ENCODE measurements at regions not wholly inside any gene's neighbourhood (a gene's known extent, or its start where the extent isn't known, plus 50 kb on each side); places are given as distances from the start of the nearest gene placed in this dataset.

- no peak for DNase-seq (ENCODE audit: low read depth)
These were observed 1170.0 kb upstream of the MIR17HG start for GRCh38 chr13:90177512-90177911.

GRCh38 chr13:90184355-90184754, 1163.1 kb upstream of the MIR17HG start:
- DNase-seq (ENCODE audit: low read depth), result no peak

DNA sequence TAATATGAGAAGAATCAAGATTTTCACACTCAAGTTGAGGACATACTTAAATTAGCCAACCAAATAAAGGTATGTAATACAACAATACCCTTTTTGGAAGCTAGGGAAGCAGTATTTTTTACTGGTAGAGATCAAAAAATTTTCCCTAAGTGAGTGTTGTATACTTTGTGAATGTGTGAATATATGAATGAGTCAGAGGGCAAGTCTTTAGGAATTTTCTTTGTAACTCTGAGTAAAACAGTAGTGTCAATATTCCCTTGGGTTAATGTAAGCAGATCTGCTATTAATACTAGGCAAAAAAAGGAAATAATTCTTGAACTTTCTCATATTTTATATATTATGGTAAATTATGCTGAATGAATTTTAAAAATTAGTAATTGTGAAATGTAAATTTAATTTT, 1161.8 kb upstream of the MIR17HG start:
- DNase-seq (ENCODE audit: low read depth), result no peak

DNA sequence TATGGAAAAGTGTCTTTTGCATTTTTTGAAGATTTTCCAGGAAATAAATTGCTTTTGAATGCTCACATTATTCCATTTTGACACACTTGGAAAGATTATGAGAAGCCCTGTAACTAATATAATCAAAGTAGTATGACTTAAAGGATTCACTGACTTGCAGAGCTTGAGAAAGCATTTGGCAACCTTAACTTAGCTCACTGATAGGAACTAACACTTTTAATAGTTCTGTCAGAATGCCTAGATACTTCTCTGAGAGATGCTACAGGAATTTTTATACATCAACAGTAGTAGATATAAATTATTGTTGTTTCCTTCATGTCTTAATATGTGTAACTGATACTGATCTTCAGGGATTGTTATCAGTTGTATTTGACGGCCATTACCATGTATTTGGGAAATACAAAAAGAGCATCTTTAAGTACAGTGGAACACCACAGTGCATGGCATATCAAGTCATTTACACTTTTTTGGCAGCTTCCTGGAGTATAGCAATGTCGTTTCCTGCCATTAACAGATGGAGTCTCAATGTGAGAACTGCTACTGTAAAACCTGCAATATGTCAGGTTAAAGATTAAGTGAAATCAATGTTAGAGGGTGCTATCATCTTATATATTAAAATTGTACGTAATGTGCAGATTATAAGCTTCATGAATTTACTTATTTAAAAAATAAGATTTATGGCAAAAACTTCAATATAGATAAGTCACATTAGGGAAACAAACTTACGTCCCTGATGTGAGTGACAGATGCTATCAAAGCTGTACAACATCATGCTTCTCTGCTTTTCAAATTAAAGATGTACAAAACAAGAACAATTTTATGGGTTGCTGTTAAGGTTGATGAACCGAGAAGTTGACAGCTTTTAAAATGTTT, 1159.8 kb upstream of the MIR17HG start:
- no peak for DNase-seq (ENCODE audit: low read depth)

GRCh38 chr13:90188351-90188636, 1159.2 kb upstream of the MIR17HG start:
- no peak for DNase-seq (ENCODE audit: low read depth)

GRCh38 chr13:90197722-90198121, 1149.8 kb upstream of the MIR17HG start:
- DNase-seq (ENCODE audit: low read depth), result no peak

GRCh38 chr13:90201202-90201601, 1146.3 kb upstream of the MIR17HG start:
- DNase-seq (ENCODE audit: low read depth), result no peak

DNA sequence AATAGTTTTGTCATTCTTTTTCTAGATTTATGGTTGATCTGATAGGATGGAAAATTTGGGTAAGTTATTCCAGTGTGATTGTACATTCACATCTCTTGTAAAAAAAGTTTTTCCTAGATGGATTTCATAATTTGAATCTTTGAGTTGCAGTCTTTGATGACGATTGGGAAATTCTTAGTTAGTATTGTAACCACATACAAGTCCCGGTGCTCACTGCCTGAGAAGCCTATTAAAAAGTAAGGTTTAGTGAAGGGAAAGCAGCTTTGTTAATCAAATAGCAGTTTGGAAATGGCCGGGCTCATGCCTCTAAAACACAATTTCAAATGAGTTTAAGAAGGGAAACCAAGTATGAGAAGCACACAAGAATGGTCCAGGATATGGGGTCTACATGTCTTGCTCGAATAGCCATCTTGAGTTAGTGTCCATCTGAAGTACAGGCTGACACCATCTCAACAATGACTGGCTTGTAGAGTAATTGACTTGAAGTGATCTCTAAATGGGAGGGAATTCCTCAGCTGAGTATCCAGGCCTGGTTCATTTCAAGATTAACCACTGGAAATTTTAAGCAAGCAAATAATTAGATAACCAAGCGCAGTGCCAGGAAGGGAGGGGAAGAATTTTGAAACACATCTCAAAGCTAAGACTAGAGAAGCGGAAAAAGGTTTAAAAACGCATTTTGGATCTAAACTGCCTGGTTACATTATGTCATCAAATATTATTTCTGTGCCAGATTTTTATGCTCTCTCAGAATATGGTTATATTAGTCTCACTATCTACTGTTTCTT, 1145.6 kb upstream of the MIR17HG start:
- DNase-seq (ENCODE audit: low read depth), result no peak

GRCh38 chr13:90205081-90205480, 1142.4 kb upstream of the MIR17HG start:
- DNase-seq (ENCODE audit: low read depth), result no peak

- DNase-seq (ENCODE audit: low read depth), result no peak
These were observed 1141.6 kb upstream of the MIR17HG start for GRCh38 chr13:90205911-90206310.

DNA sequence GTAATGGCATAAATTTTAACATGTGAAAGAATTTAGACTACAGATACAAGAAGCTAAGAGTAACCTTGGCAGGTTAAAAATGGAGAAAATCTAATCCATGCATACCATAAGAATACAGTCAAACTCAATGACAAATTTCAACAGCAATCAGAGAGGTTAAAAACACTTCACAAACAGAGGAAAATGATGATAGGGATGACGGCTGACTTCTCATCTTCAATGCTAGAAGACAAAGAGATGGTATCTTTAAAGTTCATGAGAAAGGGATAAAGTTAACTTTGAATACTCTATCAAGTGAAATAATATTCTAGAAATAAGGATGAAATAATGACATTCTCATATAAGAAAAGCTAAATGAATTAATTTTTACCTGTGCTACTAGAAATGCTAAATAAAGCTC, 1130.2 kb upstream of the MIR17HG start:
- no peak for DNase-seq (ENCODE audit: low read depth)

DNA sequence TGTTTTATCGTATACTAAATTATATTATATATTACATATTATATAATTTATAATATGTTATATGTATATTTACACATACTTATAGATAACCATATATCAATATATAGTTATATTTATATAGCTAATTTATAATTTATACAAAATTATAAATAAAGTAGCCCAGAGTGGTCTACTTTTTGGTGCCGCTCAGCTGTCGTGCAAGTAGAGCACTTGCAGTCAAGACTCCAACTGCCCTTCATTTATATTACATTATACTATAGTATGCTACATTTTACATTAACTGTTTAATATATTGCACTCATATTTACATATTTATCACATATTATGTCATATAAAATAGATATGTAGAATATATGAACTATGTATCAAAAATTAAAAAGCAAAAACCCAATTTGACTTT, 1124.7 kb upstream of the MIR17HG start:
- DNase-seq (ENCODE audit: low read depth), result no peak

GRCh38 chr13:90230311-90230710, 1117.2 kb upstream of the MIR17HG start:
- DNase-seq (ENCODE audit: low read depth), result no peak

DNA sequence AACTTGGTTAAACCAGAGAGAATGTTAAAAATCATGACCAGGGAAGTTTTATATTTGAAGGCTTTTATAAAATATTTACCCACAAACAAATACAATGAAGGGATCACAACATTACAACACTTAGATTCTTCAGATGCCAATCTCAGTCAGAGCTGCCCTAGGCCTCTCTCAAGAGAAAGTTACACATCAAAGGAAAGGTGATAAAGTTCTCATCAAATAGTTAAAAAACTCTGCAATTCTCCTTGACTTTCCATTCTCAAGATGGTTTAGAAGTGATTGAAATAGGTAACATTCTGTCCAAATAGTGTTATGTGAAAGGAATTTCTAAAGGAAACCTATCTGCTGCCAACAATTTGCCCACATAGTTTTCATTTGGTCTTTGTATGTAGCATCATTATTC, 1115.2 kb upstream of the MIR17HG start:
- no peak for DNase-seq (ENCODE audit: low read depth)

DNA sequence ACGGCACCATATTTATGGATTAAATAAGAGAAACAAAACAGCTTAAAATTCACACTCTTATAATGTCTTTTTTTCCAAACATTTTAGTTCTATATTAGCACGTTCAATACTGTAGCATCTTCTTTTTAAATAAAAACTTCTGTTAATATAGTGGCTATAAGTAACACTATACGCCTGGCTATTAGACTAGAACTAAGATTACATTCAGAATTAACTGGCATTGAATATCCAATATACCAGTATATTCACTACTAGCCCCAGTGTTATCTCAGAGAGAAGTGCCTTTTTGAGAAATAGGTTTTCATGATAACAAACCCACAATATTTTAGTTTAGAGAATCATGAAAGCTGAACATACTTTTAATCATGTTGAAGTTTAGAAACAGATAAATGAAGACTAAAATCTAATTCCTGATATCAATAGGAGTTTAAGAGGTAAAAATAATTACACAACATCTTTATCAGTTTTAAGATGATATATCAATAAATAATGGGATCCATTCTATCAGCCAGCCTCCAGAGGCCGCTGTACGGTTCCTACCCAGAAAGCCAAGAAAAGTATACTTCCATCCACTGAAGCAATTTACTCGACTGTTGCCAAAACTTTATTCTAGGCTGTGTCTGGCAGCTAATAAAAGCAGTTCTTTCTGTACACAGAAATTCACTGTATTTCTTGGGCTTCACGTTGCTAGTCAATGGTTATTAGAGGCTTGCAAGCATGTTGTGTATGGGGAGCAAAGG, 1113.4 kb upstream of the MIR17HG start:
- no peak for DNase-seq (ENCODE audit: low read depth)

DNA sequence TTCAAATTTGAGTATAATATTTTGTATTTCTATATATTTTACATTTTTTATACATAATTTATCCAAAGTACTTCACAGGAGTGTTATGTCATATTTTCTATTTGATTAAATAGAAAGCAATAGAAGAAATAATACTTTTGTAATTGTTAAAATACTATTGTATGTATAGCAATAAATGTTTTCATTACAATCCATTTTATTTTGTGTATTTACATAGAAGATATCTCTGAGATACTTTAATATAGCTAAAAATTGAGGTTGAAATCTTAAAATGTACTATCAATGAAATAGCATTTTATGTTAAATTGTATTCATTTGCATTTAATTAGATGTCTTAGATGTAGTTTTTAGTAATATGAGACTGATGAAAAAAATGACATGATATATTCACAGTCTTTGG, 1109.6 kb upstream of the MIR17HG start:
- DNase-seq (ENCODE audit: low read depth), result no peak

- no peak for DNase-seq (ENCODE audit: low read depth)
These were observed 1109.1 kb upstream of the MIR17HG start for GRCh38 chr13:90238413-90238812.

GRCh38 chr13:90239130-90239529, 1108.4 kb upstream of the MIR17HG start:
- DNase-seq (ENCODE audit: low read depth), result no peak

DNA sequence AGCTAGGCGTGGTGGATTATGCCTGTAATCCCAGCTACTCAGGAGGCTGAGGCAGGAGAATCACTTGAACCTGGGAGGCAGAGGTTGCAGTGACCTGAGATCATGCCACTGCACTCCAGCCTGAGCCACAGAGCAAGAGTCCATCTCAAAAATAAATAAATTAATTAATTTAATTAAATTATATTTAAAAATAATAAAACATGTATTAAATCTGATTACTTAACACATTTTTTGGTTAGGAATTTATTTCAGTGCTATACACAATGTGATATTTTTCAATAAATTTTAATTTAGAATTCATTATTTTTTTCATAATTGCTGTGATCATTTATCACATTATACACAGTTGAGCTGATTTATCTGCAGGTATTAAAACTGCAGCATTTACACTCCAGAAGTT, 1101.5 kb upstream of the MIR17HG start:
- DNase-seq (ENCODE audit: low read depth), result no peak

GRCh38 chr13:90246687-90247345, 1100.7 kb upstream of the MIR17HG start:
- DNase-seq (ENCODE audit: low read depth), result no peak

GRCh38 chr13:90253806-90254205, 1093.7 kb upstream of the MIR17HG start:
- no peak for DNase-seq (ENCODE audit: low read depth)

GRCh38 chr13:90254437-90254836, 1093.0 kb upstream of the MIR17HG start:
- no peak for DNase-seq (ENCODE audit: low read depth)

Data from activated T-cell treated with anti-CD3 and anti-CD28 coated beads for 48 hours (primary cell).